HFF-Myc (cell line): ENCODE measurements at regions not wholly inside any gene's neighbourhood (a gene's known extent, or its start where the extent isn't known, plus 50 kb on each side); places are given as distances from the start of the nearest gene placed in this dataset.
"Not testable (repeated sequence)": the region's sequence is repeated elsewhere in the genome, so short reads cannot be mapped to it uniquely, and the experiment has no call there.

Experiments
- DNase-seq: peaks from one replicate; pipeline ENCODE4 v3.0.0-alpha.2; 2011; ENCODE audit warnings: low read depth; ENCODE audit errors: extremely low read depth
- H3K4me3 ChIP-seq: replicated peaks from 2 replicates; pipeline ENCODE4 v1.5.1; 2011; ENCODE audit warnings: low read depth, mild to moderate bottlenecking, control low read depth, low read length
- CTCF ChIP-seq: IDR thresholded peaks from 2 replicates; pipeline ENCODE4 v1.5.1; 2012; ENCODE audit warnings: mild to moderate bottlenecking, low read depth, low read length, control low read depth; ENCODE audit errors: missing control alignments

GRCh38 chr2:228432116-228432515 is 250.6 kb upstream of the SPHKAP start:
- no peak for DNase-seq
- no peak overlapping the region for H3K4me3 ChIP-seq
- no peak for TF ChIP-seq CTCF

- no peak for DNase-seq
- no peak overlapping the region for H3K4me3 ChIP-seq
- no peak for TF ChIP-seq CTCF
Measured at GRCh38 chr2:228430986-228431385, 249.5 kb upstream of the SPHKAP start.

- no peak for DNase-seq
- H3K4me3 ChIP-seq = no peak overlapping the region
- no peak for TF ChIP-seq CTCF
Measured at GRCh38 chr2:228426502-228427216, 245.2 kb upstream of the SPHKAP start.

GRCh38 chr2:228425411-228426060 is 244.0 kb upstream of the SPHKAP start:
- not testable (repeated sequence) for H3K4me3 ChIP-seq, DNase-seq

- H3K4me3 ChIP-seq = no peak overlapping the region
- no peak for TF ChIP-seq CTCF
- DNase-seq = peak; percentile 2
Measured at GRCh38 chr2:228417956-228418355, 236.5 kb upstream of the SPHKAP start.

- DNase-seq = peak; percentile 3
- H3K4me3 ChIP-seq = no peak overlapping the region
- no peak for TF ChIP-seq CTCF
Measured at GRCh38 chr2:228417526-228417925, 236.0 kb upstream of the SPHKAP start.

- TF ChIP-seq CTCF = no peak
- H3K4me3 ChIP-seq = no peak overlapping the region
- no peak for DNase-seq
Measured at GRCh38 chr2:228410061-228410460, 228.6 kb upstream of the SPHKAP start.
